DOHH2 (cell line): ENCODE measurements at regions not wholly inside any gene's neighbourhood (a gene's known extent, or its start where the extent isn't known, plus 50 kb on each side); places are given as distances from the start of the nearest gene placed in this dataset.

Experiments
- H3F3A ChIP-seq: fragments of 200-600 bp; sonication (generic), shearing (Covaris generic); 2 replicates; pipeline ENCODE4 v1.6.0; 2016; ENCODE audit warnings: antibody characterized with exemption, mild to moderate bottlenecking; ENCODE audit not compliant: control insufficient read depth, insufficient read depth
- H3K27ac ChIP-seq: fragments of 200-600 bp; sonication (generic); 2 replicates; pipeline ENCODE4 v1.5.1; 2014; ENCODE audit warnings: low read depth, mild to moderate bottlenecking, low read length, moderate library complexity
- H3K27me3 ChIP-seq: fragments of 200-600 bp; sonication (generic); 2 replicates; pipeline ENCODE4 v1.6.1; 2014; ENCODE audit warnings: mild to moderate bottlenecking, low read length, mixed read lengths; ENCODE audit not compliant: control insufficient read depth
- H3K36me3 ChIP-seq: fragments of 200-600 bp; sonication (generic); 2 replicates; pipeline ENCODE4 v1.6.1; 2014; ENCODE audit warnings: mild to moderate bottlenecking, low read length, moderate library complexity, mixed read lengths; ENCODE audit not compliant: control insufficient read depth
- H3K4me1 ChIP-seq: fragments of 200-600 bp; sonication (generic); 2 replicates; pipeline ENCODE4 v1.6.1; 2014; ENCODE audit warnings: mild to moderate bottlenecking, low read length, mixed read lengths; ENCODE audit not compliant: control insufficient read depth
- H3K4me2 ChIP-seq: fragments of 200-600 bp; sonication (generic); 2 replicates; pipeline ENCODE4 v1.6.0; 2014; ENCODE audit warnings: mild to moderate bottlenecking, low read length, moderate library complexity
- H3K4me3 ChIP-seq: fragments of 200-600 bp; sonication (generic); 2 replicates; pipeline ENCODE4 v1.5.1; 2014; ENCODE audit warnings: mild to moderate bottlenecking, low read length, mixed read lengths
- H3K79me2 ChIP-seq: fragments of 200-600 bp; sonication (generic); 2 replicates; pipeline ENCODE4 v1.6.1; 2014; ENCODE audit warnings: mild to moderate bottlenecking, low read length, mixed read lengths; ENCODE audit not compliant: control insufficient read depth
- H3K9me2 ChIP-seq: fragments of 200-600 bp; sonication (generic); replicated peaks from 2 replicates; pipeline ENCODE4 v1.6.1; 2014; ENCODE audit warnings: mild to moderate bottlenecking, low read length, mixed read lengths; ENCODE audit not compliant: control insufficient read depth
- H3K9me3 ChIP-seq: fragments of 200-600 bp; sonication (generic); 2 replicates; pipeline ENCODE4 v1.6.1; 2014; ENCODE audit warnings: antibody characterized with exemption, low read length, mixed read lengths; ENCODE audit not compliant: control insufficient read depth, insufficient read depth
- H4K20me1 ChIP-seq: fragments of 200-600 bp; sonication (generic); 2 replicates; pipeline ENCODE4 v1.6.0; 2014; ENCODE audit warnings: low read depth, mild to moderate bottlenecking, antibody characterized with exemption, low read length, moderate library complexity; ENCODE audit not compliant: control insufficient read depth, insufficient read depth
- CTCF ChIP-seq: fragments of 200-600 bp; sonication (generic); IDR thresholded peaks from one replicate; pipeline ENCODE4 v1.5.1; 2014; ENCODE audit warnings: antibody characterized with exemption, mild to moderate bottlenecking, low read depth, low read length; ENCODE audit not compliant: poor library complexity, severe bottlenecking
- EZH2phosphoT487 ChIP-seq: fragments of 200-600 bp; sonication (generic); IDR thresholded peaks from 2 replicates; pipeline ENCODE4 v1.6.1; 2017; ENCODE audit warnings: borderline replicate concordance, mild to moderate bottlenecking, antibody characterized with exemption, low read length, moderate library complexity, mixed read lengths

- Histone ChIP-seq H3F3A (no peaks in the 10 kb centered on the region), H3K4me2 (no peak overlapping the region)
- TF ChIP-seq EZH2phosphoT487 = no peak
- TF ChIP-seq CTCF = no peak
Observed at GRCh38 chr1:234670967-234671626, 61.1 kb upstream of the IRF2BP2 start.

GRCh38 chr1:234669499-234669898, 59.5 kb upstream of the IRF2BP2 start:
- Histone ChIP-seq H3K27me3 (peaks cover 3% of the 10 kb centered on the region; the same call in 1 of the 2 replicates), H3K4me1 (no peaks in the 10 kb centered on the region), H3K27ac (no peak overlapping the region), H3K36me3 (no peaks in the 10 kb centered on the region), H3K4me2 (no peak overlapping the region), H3K9me3 (no peaks in the 10 kb centered on the region), H4K20me1 (no peaks in the 10 kb centered on the region), H3F3A (no peaks in the 10 kb centered on the region), H3K79me2 (no peaks in the 10 kb centered on the region), H3K9me2 (no peaks in the 10 kb centered on the region), H3K4me3 (no peak overlapping the region)
- no peak for TF ChIP-seq EZH2phosphoT487
- TF ChIP-seq CTCF = no peak

More at GRCh38 chr1:234670967-234671626, 61.1 kb upstream of the IRF2BP2 start:
- Histone ChIP-seq H3K27ac (no peak overlapping the region), H3K4me3 (no peak overlapping the region), H3K27me3 (peaks cover 3% of the 10 kb centered on the region; the same call in 1 of the 2 replicates), H3K9me2 (no peaks in the 10 kb centered on the region), H3K9me3 (no peaks in the 10 kb centered on the region), H3K79me2 (no peaks in the 10 kb centered on the region), H4K20me1 (no peaks in the 10 kb centered on the region), H3K36me3 (no peaks in the 10 kb centered on the region), H3K4me1 (0 out of 2 replicates have a peak, but pooled peaks cover 5% of the 10 kb centered on the region)

GRCh38 chr1:234668577-234668955, 58.6 kb upstream of the IRF2BP2 start:
- Histone ChIP-seq H3K79me2 (no peaks in the 10 kb centered on the region), H3K4me3 (no peak overlapping the region), H3K36me3 (no peaks in the 10 kb centered on the region), H3K9me2 (no peaks in the 10 kb centered on the region), H3K4me1 (no peaks in the 10 kb centered on the region), H3K4me2 (no peak overlapping the region), H3F3A (no peaks in the 10 kb centered on the region), H3K27me3 (peaks cover 3% of the 10 kb centered on the region; the same call in 1 of the 2 replicates), H4K20me1 (no peaks in the 10 kb centered on the region), H3K27ac (no peak overlapping the region), H3K9me3 (no peaks in the 10 kb centered on the region)
- TF ChIP-seq CTCF (no peak), EZH2phosphoT487 (no peak)
